SK-N-SH (cell line): ENCODE measurements at regions not wholly inside any gene's neighbourhood (a gene's known extent, or its start where the extent isn't known, plus 50 kb on each side); places are given as distances from the start of the nearest gene placed in this dataset.

Source experiments
- CTCF ChIA-PET: fragments of 300-600, 350-600 bp; formaldehyde crosslinking; extraction: SDS; loops from one replicate; lab custom pipeline; 2021; lab: Yijun Ruan, JAX
- POLR2A ChIA-PET: fragments of 350-600 bp; sonication (Branson Sonifier 250); formaldehyde crosslinking; extraction: SDS; loops from one replicate; lab custom pipeline; 2020; ENCODE audit warnings: antibody characterized with exemption, inconsistent platforms; lab: Yijun Ruan, JAX
- DNase-seq: peaks from one replicate; pipeline ENCODE4 v3.0.0; 2012
- H2AFZ ChIP-seq: fragments of 200-600 bp; sonication (generic); 2 replicates; pipeline ENCODE4 v1.8.1; 2016; ENCODE audit warnings: antibody characterized with exemption, mild to moderate bottlenecking, low read depth
- H3F3A ChIP-seq: fragments of 200-600 bp; sonication (generic); replicated peaks from 2 replicates; pipeline ENCODE3; 2016; ENCODE audit warnings: antibody characterized with exemption, mild to moderate bottlenecking; ENCODE audit not compliant: insufficient read depth
- H3K27ac ChIP-seq, 2 experiments: fragments of 200-500 bp in 1 of 2; fragments of 200-600 bp in 1 of 2; sonication (Bioruptor generic) in 1 of 2; sonication (generic), shearing (Covaris generic) in 1 of 2; 2 replicates each; pipeline versions ENCODE4 v1.5.1 to v1.6.1; 2014 to 2016; ENCODE audit warnings: low read depth in 2 of 2, inconsistent platforms in 1 of 2, low read length in 1 of 2, mild to moderate bottlenecking in 1 of 2, mixed read lengths in 1 of 2
- H3K27me3 ChIP-seq: fragments of 200-600 bp; sonication (generic), shearing (Covaris generic); 2 replicates; pipeline ENCODE4 v1.6.1; 2016; ENCODE audit warnings: mixed run types; ENCODE audit not compliant: insufficient read depth
- H3K36me3 ChIP-seq, 2 experiments: fragments of 200-500 bp in 1 of 2; fragments of 200-600 bp in 1 of 2; sonication (Bioruptor generic) in 1 of 2; sonication (generic) in 1 of 2; replicated peaks in 1 of 2; 2 replicates each; pipeline versions ENCODE3 to v1.5.1; 2014 to 2016; ENCODE audit warnings: low read length in 1 of 2, mild to moderate bottlenecking in 1 of 2; ENCODE audit not compliant: insufficient read depth in 2 of 2, control insufficient read depth in 1 of 2
- H3K4me1 ChIP-seq, 2 experiments: fragments of 200-500 bp in 1 of 2; fragments of 200-600 bp in 1 of 2; sonication (Bioruptor generic) in 1 of 2; sonication (generic), shearing (Covaris generic) in 1 of 2; 2 replicates each; pipeline versions ENCODE4 v1.5.1 to v1.6.1; 2014 to 2016; ENCODE audit warnings: low read depth in 1 of 2, low read length in 1 of 2, mixed run types in 1 of 2; ENCODE audit not compliant: insufficient read depth in 2 of 2, control insufficient read depth in 1 of 2
- H3K4me2 ChIP-seq: fragments of 200-600 bp; sonication (generic), shearing (Covaris generic); 2 replicates; pipeline ENCODE4 v1.6.1; 2017; ENCODE audit warnings: mixed run types
- H3K4me3 ChIP-seq, 2 experiments: fragments of 200-500 bp in 1 of 2; fragments of 200-600 bp in 1 of 2; sonication (Bioruptor generic) in 1 of 2; sonication (generic), shearing (Covaris generic) in 1 of 2; 2 replicates each; pipeline versions ENCODE4 v1.5.1 to v1.8.1; 2014 to 2016; ENCODE audit warnings: low read depth in 2 of 2, inconsistent platforms in 1 of 2, low read length in 1 of 2, mild to moderate bottlenecking in 1 of 2, mixed read lengths in 1 of 2, moderate library complexity in 1 of 2
- H3K79me2 ChIP-seq: fragments of 200-600 bp; sonication (generic); 2 replicates; pipeline ENCODE4 v1.8.1; 2017; ENCODE audit warnings: mild to moderate bottlenecking; ENCODE audit not compliant: insufficient read depth
- H3K9ac ChIP-seq: fragments of 200-600 bp; sonication (generic); 2 replicates; pipeline ENCODE4 v1.6.1; 2017; ENCODE audit warnings: mixed run types
- H3K9me2 ChIP-seq: fragments of 200-600 bp; sonication (generic); 2 replicates; pipeline ENCODE4 v1.6.1; 2017; ENCODE audit warnings: mixed run types
- H3K9me3 ChIP-seq: fragments of 200-600 bp; sonication (generic); 2 replicates; pipeline ENCODE4 v1.6.1; 2017; ENCODE audit warnings: mixed run types, mild to moderate bottlenecking, moderate library complexity
- H4K20me1 ChIP-seq: fragments of 200-600 bp; sonication (generic); 2 replicates; pipeline ENCODE4 v1.6.1; 2017; ENCODE audit warnings: mild to moderate bottlenecking, mixed run types; ENCODE audit not compliant: insufficient read depth
- CHD2 ChIP-seq: fragments of 150-350 bp; IDR thresholded peaks from 2 replicates; pipeline ENCODE4 v1.6.1; 2018; ENCODE audit warnings: low read length; ENCODE audit not compliant: partially characterized antibody
- CTCF ChIP-seq: fragments of 200-600 bp; sonication (generic); IDR thresholded peaks from 2 replicates; pipeline ENCODE4 v1.6.1; 2017; ENCODE audit warnings: antibody characterized with exemption, mild to moderate bottlenecking, moderate library complexity
- EZH2phosphoT487 ChIP-seq: fragments of 200-600 bp; sonication (generic); IDR thresholded peaks from 2 replicates; pipeline ENCODE4 v1.6.1; 2017; ENCODE audit warnings: low read depth, mixed run types, mild to moderate bottlenecking, antibody characterized with exemption, moderate library complexity, borderline replicate concordance
- FOXM1 ChIP-seq: IDR thresholded peaks from 2 replicates; pipeline ENCODE4 v1.4.0; 2012; ENCODE audit warnings: low read depth, mild to moderate bottlenecking
- GABPA ChIP-seq: IDR thresholded peaks from 2 replicates; pipeline ENCODE4 v1.4.0; 2012; ENCODE audit warnings: low read depth, mild to moderate bottlenecking
- GATA2 ChIP-seq: sonication (generic); formaldehyde crosslinking; IDR thresholded peaks from 2 replicates; pipeline ENCODE4 v1.5.0; 2020; ENCODE audit warnings: mild to moderate bottlenecking, missing genetic modification reagents
- IRF3 ChIP-seq: fragments of 150-350 bp; IDR thresholded peaks from 2 replicates; pipeline ENCODE4 v1.6.1; 2016; ENCODE audit warnings: mild to moderate bottlenecking, low read depth, low read length
- JUND ChIP-seq: IDR thresholded peaks from 2 replicates; pipeline ENCODE4 v1.4.0; 2012
- MEF2A ChIP-seq: IDR thresholded peaks from 2 replicates; pipeline ENCODE4 v1.4.0; 2012; ENCODE audit warnings: low read depth, borderline replicate concordance
- MXI1 ChIP-seq: IDR thresholded peaks from 2 replicates; pipeline ENCODE4 v1.6.1; 2012; ENCODE audit warnings: mild to moderate bottlenecking, low read depth, low read length, improper control_type of control experiment
- PBX3 ChIP-seq: IDR thresholded peaks from 2 replicates; pipeline ENCODE4; 2012
- POLR2AphosphoS5 ChIP-seq: IDR thresholded peaks from 2 replicates; pipeline ENCODE4 v1.6.1; 2012; ENCODE audit warnings: low read depth, low read length
- RAD21 ChIP-seq: IDR thresholded peaks from 2 replicates; pipeline ENCODE4 v1.6.1; 2012; ENCODE audit warnings: mild to moderate bottlenecking, low read length
- REST ChIP-seq: IDR thresholded peaks from 2 replicates; pipeline ENCODE4 v1.6.1; 2012; ENCODE audit warnings: mild to moderate bottlenecking, low read depth, low read length, moderate library complexity
- RFX5 ChIP-seq: IDR thresholded peaks from 2 replicates; pipeline ENCODE4 v1.6.1; 2012; ENCODE audit warnings: mild to moderate bottlenecking, improper control_type of control experiment, low read length
- SMC3 ChIP-seq: IDR thresholded peaks from 2 replicates; pipeline ENCODE4 v1.6.1; 2012; ENCODE audit warnings: low read depth, low read length, improper control_type of control experiment
- TCF12 ChIP-seq: IDR thresholded peaks from 2 replicates; pipeline ENCODE4 v1.4.0; 2012
- USF1 ChIP-seq: IDR thresholded peaks from 2 replicates; pipeline ENCODE4 v1.4.0; 2012; ENCODE audit warnings: low read depth, borderline replicate concordance
- ZBTB33 ChIP-seq: IDR thresholded peaks from 2 replicates; pipeline ENCODE4 v1.4.0; 2012; ENCODE audit warnings: low read depth, borderline replicate concordance
- WGBS: methylation state at CpG from one replicate; pipeline ENCODE4 v1.1.6; 2017; ENCODE audit warnings: low lambda C conversion rate; 5-methylcytosine and 5-hydroxymethylcytosine counted together

GRCh38 chr1:218024211-218024720, 260.8 kb upstream of the RRP15 start:
- no peak overlapping the region for H3K9ac ChIP-seq
- H3K36me3 ChIP-seq = no peaks in the 10 kb centered on the region
- H3F3A ChIP-seq = no peaks in the 10 kb centered on the region
- H3K27me3 ChIP-seq = no peaks in the 10 kb centered on the region
- H3K4me3 ChIP-seq = no peak overlapping the region
- ChIA-PET POLR2A (no interaction called here), CTCF (no interaction called here)
- H3K9me2 ChIP-seq = no peaks in the 10 kb centered on the region
- H3K4me1 ChIP-seq = no peaks in the 10 kb centered on the region
- H3K79me2 ChIP-seq = no peaks in the 10 kb centered on the region
- no peaks in the 10 kb centered on the region for H4K20me1 ChIP-seq
- no peak for DNase-seq
- H2AFZ ChIP-seq = no peak overlapping the region
- H3K4me2 ChIP-seq = no peak overlapping the region
- H3K27ac ChIP-seq = no peak overlapping the region
- 86% methylated on average over 2 of the region's 2 CpGs for WGBS
- H3K9me3 ChIP-seq = no peaks in the 10 kb centered on the region
- TF ChIP-seq POLR2AphosphoS5 = no peak
- no peak for TF ChIP-seq TCF12
- TF ChIP-seq USF1 = no peak
- TF ChIP-seq IRF3 = no peak
- TF ChIP-seq MXI1 = no peak
- TF ChIP-seq RAD21 = no peak
- no peak for TF ChIP-seq CHD2
- TF ChIP-seq PBX3 = no peak
- TF ChIP-seq RFX5 = no peak
- TF ChIP-seq EZH2phosphoT487 = no peak
- TF ChIP-seq FOXM1 = no peak
- TF ChIP-seq SMC3 = no peak
- no peak for TF ChIP-seq CTCF
- TF ChIP-seq ZBTB33 = no peak
- TF ChIP-seq JUND = no peak
- no peak for TF ChIP-seq GATA2 (CRISPR knock-in tag)
- no peak for TF ChIP-seq MEF2A
- TF ChIP-seq GABPA = no peak
- no peak for TF ChIP-seq REST
